ENCODE measurements at regions not wholly inside any gene's neighbourhood (a gene's known extent, or its start where the extent isn't known, plus 50 kb on each side); places are given as distances from the start of the nearest gene placed in this dataset.
"Not testable (repeated sequence)": the region's sequence is repeated elsewhere in the genome, so short reads cannot be mapped to it uniquely, and the experiment has no call there.

- DNase-seq (ENCODE audit: low spot score) = peak; percentile 73
Measured at GRCh38 chr10:84938117-84938905, 609.9 kb downstream of the CCSER2 start.

- no peak for DNase-seq (ENCODE audit: low spot score)
Measured at GRCh38 chr10:84943541-84943940, 615.2 kb downstream of the CCSER2 start.

- DNase-seq (ENCODE audit: low spot score) = no peak
Measured at GRCh38 chr10:84944187-84944586, 615.8 kb downstream of the CCSER2 start.

GRCh38 chr10:84945791-84946190, 617.4 kb downstream of the CCSER2 start:
- no peak for DNase-seq (ENCODE audit: low spot score)

- no peak for DNase-seq (ENCODE audit: low spot score)
Measured at GRCh38 chr10:84946904-84947303, 618.5 kb downstream of the CCSER2 start.

- DNase-seq (ENCODE audit: low spot score) = no peak
Measured at GRCh38 chr10:84948644-84949043, 620.3 kb downstream of the CCSER2 start.

- no peak for DNase-seq (ENCODE audit: low spot score)
Measured at GRCh38 chr10:84951616-84952015, 623.2 kb downstream of the CCSER2 start.

GRCh38 chr10:84957427-84957826, 629.0 kb downstream of the CCSER2 start:
- peak; percentile 28 for DNase-seq (ENCODE audit: low spot score)

- DNase-seq (ENCODE audit: low spot score) = no peak
Measured at GRCh38 chr10:84965468-84965867, 637.1 kb downstream of the CCSER2 start.

GRCh38 chr10:84966708-84967441, 638.5 kb downstream of the CCSER2 start:
- peak; percentile 4 for DNase-seq (ENCODE audit: low spot score)

- DNase-seq (ENCODE audit: low spot score) = not testable (repeated sequence)
Measured at GRCh38 chr10:84969297-84969696, 640.9 kb downstream of the CCSER2 start.

GRCh38 chr10:84987039-84987438, 658.6 kb downstream of the CCSER2 start:
- DNase-seq (ENCODE audit: low spot score) = no peak

- no peak for DNase-seq (ENCODE audit: low spot score)
Measured at GRCh38 chr10:84988011-84988410, 659.6 kb downstream of the CCSER2 start.

- no peak for DNase-seq (ENCODE audit: low spot score)
Measured at GRCh38 chr10:84990713-84991112, 662.3 kb downstream of the CCSER2 start.

- DNase-seq (ENCODE audit: low spot score) = no peak
Measured at GRCh38 chr10:84991301-84991700, 662.9 kb downstream of the CCSER2 start.

GRCh38 chr10:84993251-84994035, 665.1 kb downstream of the CCSER2 start:
- no peak for DNase-seq (ENCODE audit: low spot score)

GRCh38 chr10:84994722-84995121, 666.3 kb downstream of the CCSER2 start:
- DNase-seq (ENCODE audit: low spot score) = no peak

- no peak for DNase-seq (ENCODE audit: low spot score)
Measured at GRCh38 chr10:84996580-84996979, 668.2 kb downstream of the CCSER2 start.

- DNase-seq (ENCODE audit: low spot score) = no peak
Measured at GRCh38 chr10:84997870-84998269, 669.5 kb downstream of the CCSER2 start.

- DNase-seq (ENCODE audit: low spot score) = no peak
Measured at GRCh38 chr10:84999929-85000328, 671.5 kb downstream of the CCSER2 start.

GRCh38 chr10:85003083-85003482, 674.7 kb downstream of the CCSER2 start:
- DNase-seq (ENCODE audit: low spot score) = no peak

GRCh38 chr10:85008488-85009184, 680.2 kb downstream of the CCSER2 start:
- no peak for DNase-seq (ENCODE audit: low spot score)
